Endothelial cell of umbilical vein (primary cell): ENCODE measurements at regions not wholly inside any gene's neighbourhood (a gene's known extent, or its start where the extent isn't known, plus 50 kb on each side); places are given as distances from the start of the nearest gene placed in this dataset.

Experiments used
- BruUV-seq: library from RNA; stranded (reverse); fragments of 400-500 nt; replicated peaks from 2 replicates; lab custom pipeline; 2021; lab: Mats Ljungman, UMichigan
- CTCF ChIA-PET: fragments of 300-600, 350-600 bp; sonication (Branson Sonifier 250); formaldehyde crosslinking; loops from one replicate; lab custom pipeline; 2021; ENCODE audit warnings: antibody characterized with exemption, inconsistent platforms; lab: Charles Lee
- POLR2A ChIA-PET: fragments of 300-600, 350-600 bp; sonication (Branson Sonifier 250); formaldehyde crosslinking; loops from one replicate; lab custom pipeline; 2021; ENCODE audit warnings: antibody characterized with exemption, inconsistent platforms; lab: Charles Lee
- DNase-seq: peaks from one replicate; pipeline ENCODE4 v3.0.0-alpha.2; 2011; ENCODE audit warnings: low read depth, low spot score
- FAIRE-seq: peaks from 2 replicates; lab custom pipeline; 2011; peaks lifted over from hg19 to GRCh38; lab: Jason Lieb, UNC
- H2AFZ ChIP-seq: 2 replicates; pipeline ENCODE4 v1.6.0; 2012; ENCODE audit warnings: low read depth, low read length, control low read depth, inconsistent platforms
- H3K27ac ChIP-seq: 2 replicates; pipeline ENCODE4 v1.5.1; 2011; ENCODE audit warnings: low read depth, mild to moderate bottlenecking, control low read depth, low read length, moderate library complexity; ENCODE audit not compliant: insufficient read depth
- H3K27me3 ChIP-seq, 2 experiments: 2 replicates each; pipeline versions ENCODE4 v1.6.0 to v1.6.1; 2011; ENCODE audit warnings: low read length in 2 of 2, mixed read lengths in 1 of 2; ENCODE audit not compliant: control insufficient read depth in 2 of 2, insufficient read depth in 2 of 2
- H3K36me3 ChIP-seq, 2 experiments: 2 replicates in 1 of 2; 3 replicates in 1 of 2; pipeline ENCODE4 v1.5.1; 2011; ENCODE audit warnings: low read length in 2 of 2, mild to moderate bottlenecking in 1 of 2, moderate library complexity in 1 of 2; ENCODE audit not compliant: control insufficient read depth in 2 of 2, insufficient read depth in 2 of 2; ENCODE audit errors: extremely low read depth in 1 of 2
- H3K4me1 ChIP-seq: 3 replicates; pipeline ENCODE4 v1.5.1; 2011; ENCODE audit warnings: mild to moderate bottlenecking, low read length; ENCODE audit not compliant: control insufficient read depth, insufficient read depth; ENCODE audit errors: extremely low read depth
- H3K4me2 ChIP-seq: 2 replicates; pipeline ENCODE4 v1.6.1; 2011; ENCODE audit warnings: low read length, control low read depth, mixed read lengths; ENCODE audit not compliant: insufficient read depth
- H3K4me3 ChIP-seq, 3 experiments: fragments of 200-600 bp in 1 of 3; sonication (generic), shearing (Covaris generic) in 1 of 3; replicated peaks in 1 of 3; 2 replicates each; pipeline ENCODE4 v1.5.1; 2011 to 2016; ENCODE audit warnings: control low read depth in 3 of 3, low read length in 3 of 3, mild to moderate bottlenecking in 2 of 3, inconsistent platforms in 1 of 3, low read depth in 1 of 3, moderate library complexity in 1 of 3; ENCODE audit not compliant: insufficient read depth in 1 of 3
- H3K79me2 ChIP-seq: 2 replicates; pipeline ENCODE4 v1.6.0; 2012; ENCODE audit warnings: low read length, inconsistent platforms; ENCODE audit not compliant: control insufficient read depth, insufficient read depth
- H3K9ac ChIP-seq: replicated peaks from 2 replicates; pipeline ENCODE3; 2011; ENCODE audit warnings: low read length, control low read depth; ENCODE audit not compliant: insufficient read depth; ENCODE audit errors: extremely low read depth
- H3K9me1 ChIP-seq: replicated peaks from 3 replicates; pipeline ENCODE4 v1.6.0; 2011; ENCODE audit warnings: mild to moderate bottlenecking, low read length; ENCODE audit not compliant: control insufficient read depth, insufficient read depth; ENCODE audit errors: extremely low read depth
- H3K9me3 ChIP-seq: replicated peaks from 2 replicates; pipeline ENCODE4 v1.5.1; 2012; ENCODE audit warnings: low read length, inconsistent platforms; ENCODE audit not compliant: control insufficient read depth, insufficient read depth
- H4K20me1 ChIP-seq: replicated peaks from 2 replicates; pipeline ENCODE3; 2011; ENCODE audit warnings: mild to moderate bottlenecking, low read length; ENCODE audit not compliant: control insufficient read depth, insufficient read depth; ENCODE audit errors: extremely low read depth
- EZH2 ChIP-seq: IDR thresholded peaks from 2 replicates; pipeline ENCODE4 v1.6.1; 2012; ENCODE audit warnings: borderline replicate concordance, low read depth, mild to moderate bottlenecking, moderate library complexity, low read length, inconsistent platforms; ENCODE audit not compliant: severe bottlenecking
- FOS ChIP-seq: IDR thresholded peaks from 2 replicates; pipeline ENCODE4 v1.6.1; 2011; ENCODE audit warnings: mild to moderate bottlenecking, low read length, moderate library complexity, borderline replicate concordance; ENCODE audit not compliant: insufficient read depth
- GATA2 ChIP-seq: IDR thresholded peaks from 2 replicates; pipeline ENCODE4 v1.7.0; 2011; ENCODE audit warnings: low read depth, mild to moderate bottlenecking, moderate library complexity, mixed read lengths, low read length; ENCODE audit not compliant: insufficient read length, insufficient read depth
- JUN ChIP-seq: IDR thresholded peaks from 2 replicates; pipeline ENCODE4 v1.6.1; 2011; ENCODE audit warnings: borderline replicate concordance, low read depth; ENCODE audit not compliant: insufficient read length, insufficient read depth
- MAX ChIP-seq: IDR thresholded peaks from 2 replicates; pipeline ENCODE4 v1.6.1; 2011; ENCODE audit not compliant: insufficient read depth, insufficient read length
- MYC ChIP-seq: IDR thresholded peaks from one replicate; pipeline ENCODE4 v1.6.1; 2011; ENCODE audit warnings: mild to moderate bottlenecking, low read depth, low read length
- POLR2A ChIP-seq: IDR thresholded peaks from 2 replicates; pipeline ENCODE4 v1.6.1; 2012; ENCODE audit warnings: low read depth, mild to moderate bottlenecking, control low read depth, low read length
- POLR2AphosphoS5 ChIP-seq: IDR thresholded peaks from 2 replicates; pipeline ENCODE4 v1.6.1; 2012; ENCODE audit warnings: low read depth, mild to moderate bottlenecking, control low read depth, low read length, moderate library complexity; ENCODE audit not compliant: insufficient read depth
- dilution Hi-C: fragments of 300-500 bp; cut with MboI; formaldehyde crosslinking; loops from one replicate; pipeline ENCODE4 v1.15.0; 2019; ENCODE audit warnings: low sequenced_read_pairs; ENCODE audit not compliant: extremely low pct_ligation_motif_present
- intact Hi-C: fragments of 100-400 bp; cut with micrococcal nuclease; formaldehyde crosslinking; loops from one replicate; pipeline ENCODE4 v1.10.0; 2022
- TF ChIP-seq, protein P1 (sequence below), 2 donors: IDR thresholded peaks; 1 replicate in 1 of 2; 2 replicates in 1 of 2; pipeline ENCODE4 v1.5.1; 2011; ENCODE audit warnings: low read length in 2 of 2, mild to moderate bottlenecking in 2 of 2, moderate library complexity in 2 of 2, control low read depth in 1 of 2, inconsistent platforms in 1 of 2, low read depth in 1 of 2; ENCODE audit not compliant: insufficient read depth in 1 of 2; ENCODE audit errors: extremely low read depth in 1 of 2

DNA sequence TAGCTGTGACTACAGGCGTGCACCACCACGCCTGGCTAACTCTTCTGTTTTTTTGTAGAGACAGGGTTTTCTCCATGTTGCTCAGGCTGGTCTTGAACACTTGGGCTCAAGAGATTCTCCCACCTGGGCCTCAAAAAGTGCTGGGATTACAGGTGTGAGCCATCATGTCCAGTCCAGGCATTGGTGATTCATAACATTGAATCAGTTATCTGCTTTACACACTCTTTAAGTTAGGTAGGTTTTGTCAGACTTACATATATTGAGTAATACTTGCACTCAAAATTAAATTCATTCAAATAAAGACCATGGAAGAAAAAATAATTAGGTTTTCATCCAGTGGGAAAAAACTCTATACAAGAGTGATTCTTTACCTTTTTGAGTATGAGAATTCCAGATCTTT, 93.2 kb upstream of the XPO1 start:
- ChIA-PET CTCF (no interaction called here), POLR2A (no interaction called here)
- DNase-seq (no peak), FAIRE-seq (no peak)
- Histone ChIP-seq H3K27me3 (no peaks in the 10 kb centered on the region), H3K36me3 (no peaks in the 10 kb centered on the region), H3K79me2 (no peaks in the 10 kb centered on the region), H3K27ac (no peak overlapping the region), H2AFZ (no peak overlapping the region), H4K20me1 (no peaks in the 10 kb centered on the region), H3K4me3 (no peak overlapping the region), H3K4me2 (no peak overlapping the region), H3K9me1 (no peaks in the 10 kb centered on the region), H3K4me1 (peaks cover 4% of the 10 kb centered on the region), H3K9me3 (no peaks in the 10 kb centered on the region), H3K9ac (no peak overlapping the region)
- BruUV-seq, result no TSS peak
- TF ChIP-seq MAX, result no peak
- no peak for TF ChIP-seq GATA2
- no peak for TF ChIP-seq JUN
- TF ChIP-seq POLR2AphosphoS5, result no peak
- no peak for TF ChIP-seq EZH2
- no peak for TF ChIP-seq POLR2A
- TF ChIP-seq, protein P1, sequence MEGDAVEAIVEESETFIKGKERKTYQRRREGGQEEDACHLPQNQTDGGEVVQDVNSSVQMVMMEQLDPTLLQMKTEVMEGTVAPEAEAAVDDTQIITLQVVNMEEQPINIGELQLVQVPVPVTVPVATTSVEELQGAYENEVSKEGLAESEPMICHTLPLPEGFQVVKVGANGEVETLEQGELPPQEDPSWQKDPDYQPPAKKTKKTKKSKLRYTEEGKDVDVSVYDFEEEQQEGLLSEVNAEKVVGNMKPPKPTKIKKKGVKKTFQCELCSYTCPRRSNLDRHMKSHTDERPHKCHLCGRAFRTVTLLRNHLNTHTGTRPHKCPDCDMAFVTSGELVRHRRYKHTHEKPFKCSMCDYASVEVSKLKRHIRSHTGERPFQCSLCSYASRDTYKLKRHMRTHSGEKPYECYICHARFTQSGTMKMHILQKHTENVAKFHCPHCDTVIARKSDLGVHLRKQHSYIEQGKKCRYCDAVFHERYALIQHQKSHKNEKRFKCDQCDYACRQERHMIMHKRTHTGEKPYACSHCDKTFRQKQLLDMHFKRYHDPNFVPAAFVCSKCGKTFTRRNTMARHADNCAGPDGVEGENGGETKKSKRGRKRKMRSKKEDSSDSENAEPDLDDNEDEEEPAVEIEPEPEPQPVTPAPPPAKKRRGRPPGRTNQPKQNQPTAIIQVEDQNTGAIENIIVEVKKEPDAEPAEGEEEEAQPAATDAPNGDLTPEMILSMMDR (IDR thresholded peaks at IDR 0.05; ENCODE audit: extremely low read depth in 1 of 2, insufficient read depth in 1 of 2, low read depth in 1 of 2, low read length in 2 of 2), result no peak
- no peak for TF ChIP-seq FOS
- TF ChIP-seq MYC, result no peak
- intact Hi-C loops (loop anchor here (5.0 to 10.0 kb wide), 2 partner anchors 94 to 497 kb away; partner anchors contain the start of gene XPO1), dilution Hi-C loops (no loop called here)
